ENCODE measurements at regions not wholly inside any gene's neighbourhood (a gene's known extent, or its start where the extent isn't known, plus 50 kb on each side); places are given as distances from the start of the nearest gene placed in this dataset.

GRCh38 chr4:175034007-175034406, 115.8 kb downstream of the ADAM29 start:
- no peak overlapping the region for H2AFZ ChIP-seq (ENCODE audit: low read depth, low read length, poor library complexity, severe bottlenecking)
- ATAC-seq (no peak), DNase-seq (ENCODE audit: low read depth, low spot score) (no peak)
- no peaks in the 10 kb centered on the region for H3K9me3 ChIP-seq (ENCODE audit: control insufficient read depth in 1 of 2, insufficient read depth in 1 of 2, low read depth in 1 of 2, low read length in 2 of 2)
- intact Hi-C loops (cut with micrococcal nuclease), result no loop called here
- POLR2A ChIA-PET, result no interaction called here
- H3K9me2 ChIP-seq (ENCODE audit: insufficient read depth), result no peaks in the 10 kb centered on the region
- no peak overlapping the region for H3K27ac ChIP-seq (ENCODE audit: low read depth, low read length)
- no peaks in the 10 kb centered on the region for H3K36me3 ChIP-seq (ENCODE audit: control insufficient read depth in 1 of 2, insufficient read depth in 2 of 2, low read length in 2 of 2)
- TF ChIP-seq ELF1 (IDR thresholded peaks at IDR 0.05; ENCODE audit: borderline replicate concordance, low read depth) (no peak), RAD21 (IDR thresholded peaks at IDR 0.05; ENCODE audit: low read depth) (no peak), CBX3 (IDR thresholded peaks at IDR 0.05; ENCODE audit: low read depth) (no peak), MAX (IDR thresholded peaks at IDR 0.05) (no peak), EZH2 (IDR thresholded peaks at IDR 0.05) (no peak), CEBPB (IDR thresholded peaks at IDR 0.05; ENCODE audit: low read depth) (no peak), REST (IDR thresholded peaks at IDR 0.05; ENCODE audit: low read depth) (no peak), EGR1 (IDR thresholded peaks at IDR 0.05; ENCODE audit: low read depth) (no peak), ZBTB33 (IDR thresholded peaks at IDR 0.05; ENCODE audit: extremely low read depth, insufficient replicate concordance, low read length) (no peak), YY1 (IDR thresholded peaks at IDR 0.05; ENCODE audit: extremely low read depth, insufficient replicate concordance, low read depth, low read length) (no peak), SIN3A (IDR thresholded peaks at IDR 0.05; ENCODE audit: low read depth) (no peak), SRF (IDR thresholded peaks at IDR 0.05; ENCODE audit: low read depth) (no peak), SP1 (IDR thresholded peaks at IDR 0.05; ENCODE audit: low read depth) (no peak)
- TF ChIP-seq, protein P1, sequence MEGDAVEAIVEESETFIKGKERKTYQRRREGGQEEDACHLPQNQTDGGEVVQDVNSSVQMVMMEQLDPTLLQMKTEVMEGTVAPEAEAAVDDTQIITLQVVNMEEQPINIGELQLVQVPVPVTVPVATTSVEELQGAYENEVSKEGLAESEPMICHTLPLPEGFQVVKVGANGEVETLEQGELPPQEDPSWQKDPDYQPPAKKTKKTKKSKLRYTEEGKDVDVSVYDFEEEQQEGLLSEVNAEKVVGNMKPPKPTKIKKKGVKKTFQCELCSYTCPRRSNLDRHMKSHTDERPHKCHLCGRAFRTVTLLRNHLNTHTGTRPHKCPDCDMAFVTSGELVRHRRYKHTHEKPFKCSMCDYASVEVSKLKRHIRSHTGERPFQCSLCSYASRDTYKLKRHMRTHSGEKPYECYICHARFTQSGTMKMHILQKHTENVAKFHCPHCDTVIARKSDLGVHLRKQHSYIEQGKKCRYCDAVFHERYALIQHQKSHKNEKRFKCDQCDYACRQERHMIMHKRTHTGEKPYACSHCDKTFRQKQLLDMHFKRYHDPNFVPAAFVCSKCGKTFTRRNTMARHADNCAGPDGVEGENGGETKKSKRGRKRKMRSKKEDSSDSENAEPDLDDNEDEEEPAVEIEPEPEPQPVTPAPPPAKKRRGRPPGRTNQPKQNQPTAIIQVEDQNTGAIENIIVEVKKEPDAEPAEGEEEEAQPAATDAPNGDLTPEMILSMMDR (IDR thresholded peaks at IDR 0.05 in 2 of 3, conservative IDR thresholded peaks at IDR 0.05 in 1 of 3; ENCODE audit: borderline replicate concordance in 1 of 3, insufficient read depth in 1 of 3, low read depth in 2 of 3, low read length in 2 of 3), result no peak
- H3K4me3 ChIP-seq (replicated peaks in 1 of 2; ENCODE audit: low read depth in 1 of 2, low read length in 2 of 2), result no peak overlapping the region
- no peak overlapping the region for H3K4me2 ChIP-seq (ENCODE audit: low read length)
- H3K79me2 ChIP-seq (ENCODE audit: insufficient read depth, low read length), result no peaks in the 10 kb centered on the region
- H3K27me3 ChIP-seq (ENCODE audit: insufficient read depth, low read length), result no peaks in the 10 kb centered on the region
- H3K4me1 ChIP-seq (ENCODE audit: control insufficient read depth in 1 of 2, insufficient read depth in 2 of 2, low read length in 2 of 2), result no peaks in the 10 kb centered on the region
- CTCF ChIA-PET, result no interaction called here
- H3K9ac ChIP-seq (ENCODE audit: low read length), result no peak overlapping the region
- no TSS peak for BruUV-seq (replicated peaks)
- RAD21 ChIA-PET (ENCODE audit: low non-redundant PET in 1 of 2, low total read pairs in 2 of 2, uncharacterized antibody in 2 of 2, unreplicated experiment in 2 of 2), result no interaction called here
- H4K20me1 ChIP-seq (ENCODE audit: insufficient read depth), result no peaks in the 10 kb centered on the region
